Fibroblast of skin of left quadriceps (primary cell): ENCODE measurements at regions not wholly inside any gene's neighbourhood (a gene's known extent, or its start where the extent isn't known, plus 50 kb on each side); places are given as distances from the start of the nearest gene placed in this dataset.

Experiments used
- DNase-seq, 2 experiments: peaks; one replicate each; pipeline ENCODE4 v3.0.0-alpha.2; 2013; ENCODE audit warnings: low read depth in 2 of 2

GRCh38 chr10:44618910-44619309, 234.0 kb upstream of the CXCL12 start:
- DNase-seq = peak in 1 of 2 experiments; percentile 24

- no peak for DNase-seq
These were observed 234.6 kb upstream of the CXCL12 start for GRCh38 chr10:44619521-44619920.

GRCh38 chr10:44619975-44620374, 235.1 kb upstream of the CXCL12 start:
- DNase-seq = peak in 1 of 2 experiments; percentile 60

GRCh38 chr10:44627591-44628354, 242.9 kb upstream of the CXCL12 start:
- DNase-seq = no peak

GRCh38 chr10:44628921-44629320, 244.0 kb upstream of the CXCL12 start:
- DNase-seq = peak; percentile 82

- DNase-seq = no peak
These were observed 250.3 kb upstream of the CXCL12 start for GRCh38 chr10:44635176-44635575.

GRCh38 chr10:44636625-44637024, 251.7 kb upstream of the CXCL12 start:
- no peak for DNase-seq

- no peak for DNase-seq
These were observed 255.5 kb upstream of the CXCL12 start for GRCh38 chr10:44640429-44640828.

- DNase-seq = no peak
These were observed 262.6 kb upstream of the CXCL12 start for GRCh38 chr10:44647473-44647872.

- DNase-seq = peak; percentile 79 to 80
These were observed 263.1 kb upstream of the CXCL12 start for GRCh38 chr10:44647877-44648542.

- DNase-seq = no peak
These were observed 260.2 kb upstream of the TMEM72 start for GRCh38 chr10:44650691-44651661.

- DNase-seq = no peak
These were observed 259.3 kb upstream of the TMEM72 start for GRCh38 chr10:44651834-44652233.

GRCh38 chr10:44659320-44659719, 251.8 kb upstream of the TMEM72 start:
- no peak for DNase-seq

- DNase-seq = no peak
These were observed 250.9 kb upstream of the TMEM72 start for GRCh38 chr10:44660271-44660670.

- peak in 1 of 2 experiments; percentile 21 for DNase-seq
These were observed 249.1 kb upstream of the TMEM72 start for GRCh38 chr10:44662051-44662450.

GRCh38 chr10:44668336-44668735, 242.8 kb upstream of the TMEM72 start:
- no peak for DNase-seq

GRCh38 chr10:44671319-44671718, 239.8 kb upstream of the TMEM72 start:
- no peak for DNase-seq

GRCh38 chr10:44673245-44673983, 237.7 kb upstream of the TMEM72 start:
- no peak for DNase-seq

GRCh38 chr10:44674536-44675386, 236.4 kb upstream of the TMEM72 start:
- no peak for DNase-seq

- no peak for DNase-seq
These were observed 235.7 kb upstream of the TMEM72 start for GRCh38 chr10:44675387-44675874.
